ENCODE measurements at regions not wholly inside any gene's neighbourhood (a gene's known extent, or its start where the extent isn't known, plus 50 kb on each side); places are given as distances from the start of the nearest gene placed in this dataset.

DNA sequence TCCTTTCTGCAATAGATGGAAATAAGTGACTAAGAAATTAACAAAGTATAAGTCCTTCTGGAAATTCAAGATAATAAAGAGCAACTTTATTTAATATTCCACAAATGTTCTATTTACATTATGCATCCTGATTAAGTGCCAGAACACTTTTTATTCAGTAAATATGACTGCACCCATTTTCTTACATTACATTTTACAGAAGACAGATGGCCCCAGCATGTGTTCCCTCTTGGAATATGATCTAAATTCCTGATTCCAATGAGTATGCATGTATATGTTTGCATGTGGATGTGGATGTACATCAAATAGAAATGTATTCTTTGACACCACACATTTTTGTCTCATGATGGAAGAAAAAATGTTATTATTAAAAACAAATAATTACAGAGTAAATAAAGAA, 628.7 kb upstream of the SEMA3D start:
- Histone ChIP-seq H3K36me3 (ENCODE audit: control insufficient read depth, low read length) (no peaks in the 10 kb centered on the region), H3K4me2 (ENCODE audit: low read length) (no peak overlapping the region), H3K4me1 (ENCODE audit: control insufficient read depth, low read length) (no peaks in the 10 kb centered on the region), H3K27ac (ENCODE audit: low read depth, low read length) (no peak overlapping the region), H3K9me2 (replicated peaks; ENCODE audit: control insufficient read depth, low read length) (no peaks in the 10 kb centered on the region; the same call in 1 of the 2 replicates), H3F3A (ENCODE audit: control insufficient read depth, insufficient read depth) (no peaks in the 10 kb centered on the region), H3K79me2 (ENCODE audit: control insufficient read depth, low read length) (no peaks in the 10 kb centered on the region), H3K9me3 (ENCODE audit: control insufficient read depth, insufficient read depth, low read length) (no peaks in the 10 kb centered on the region), H4K20me1 (ENCODE audit: control insufficient read depth, insufficient read depth, low read depth, low read length) (no peaks in the 10 kb centered on the region), H3K27me3 (ENCODE audit: control insufficient read depth, low read length) (no peaks in the 10 kb centered on the region), H3K4me3 (ENCODE audit: low read length) (no peak overlapping the region)
- TF ChIP-seq, protein P1, sequence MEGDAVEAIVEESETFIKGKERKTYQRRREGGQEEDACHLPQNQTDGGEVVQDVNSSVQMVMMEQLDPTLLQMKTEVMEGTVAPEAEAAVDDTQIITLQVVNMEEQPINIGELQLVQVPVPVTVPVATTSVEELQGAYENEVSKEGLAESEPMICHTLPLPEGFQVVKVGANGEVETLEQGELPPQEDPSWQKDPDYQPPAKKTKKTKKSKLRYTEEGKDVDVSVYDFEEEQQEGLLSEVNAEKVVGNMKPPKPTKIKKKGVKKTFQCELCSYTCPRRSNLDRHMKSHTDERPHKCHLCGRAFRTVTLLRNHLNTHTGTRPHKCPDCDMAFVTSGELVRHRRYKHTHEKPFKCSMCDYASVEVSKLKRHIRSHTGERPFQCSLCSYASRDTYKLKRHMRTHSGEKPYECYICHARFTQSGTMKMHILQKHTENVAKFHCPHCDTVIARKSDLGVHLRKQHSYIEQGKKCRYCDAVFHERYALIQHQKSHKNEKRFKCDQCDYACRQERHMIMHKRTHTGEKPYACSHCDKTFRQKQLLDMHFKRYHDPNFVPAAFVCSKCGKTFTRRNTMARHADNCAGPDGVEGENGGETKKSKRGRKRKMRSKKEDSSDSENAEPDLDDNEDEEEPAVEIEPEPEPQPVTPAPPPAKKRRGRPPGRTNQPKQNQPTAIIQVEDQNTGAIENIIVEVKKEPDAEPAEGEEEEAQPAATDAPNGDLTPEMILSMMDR (IDR thresholded peaks at IDR 0.05; ENCODE audit: low read depth, low read length, poor library complexity, severe bottlenecking): no peak
- TF ChIP-seq EZH2phosphoT487 (IDR thresholded peaks at IDR 0.05; ENCODE audit: borderline replicate concordance, low read length): no peak

DNA sequence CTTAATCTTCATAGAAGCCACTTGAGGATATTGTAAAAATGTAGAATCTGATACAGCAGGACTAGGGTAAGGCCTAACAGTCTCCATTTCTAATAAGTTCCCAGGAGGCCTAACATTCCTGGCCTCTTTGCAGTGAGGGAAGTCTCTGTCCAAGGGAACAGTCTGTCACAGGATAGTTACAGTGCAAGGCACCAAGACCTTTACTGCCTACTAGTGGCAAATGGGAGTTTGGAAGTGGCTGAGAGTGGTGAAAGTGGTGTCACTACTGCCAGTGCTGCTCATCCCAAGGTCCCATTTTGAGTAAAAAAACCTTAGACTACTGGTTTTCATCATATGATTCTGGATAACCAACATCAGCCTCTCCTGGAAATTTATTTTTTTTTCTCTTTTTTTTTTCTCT, 619.5 kb upstream of the SEMA3D start:
- TF ChIP-seq, protein P1 (IDR thresholded peaks at IDR 0.05; ENCODE audit: low read depth, low read length, poor library complexity, severe bottlenecking): no peak
- TF ChIP-seq EZH2phosphoT487 (IDR thresholded peaks at IDR 0.05; ENCODE audit: borderline replicate concordance, low read length): no peak
- H3K27ac ChIP-seq (ENCODE audit: low read depth, low read length): no peak overlapping the region
- no peak overlapping the region for H3K4me3 ChIP-seq (ENCODE audit: low read length)
- H3K36me3 ChIP-seq (ENCODE audit: control insufficient read depth, low read length): no peaks in the 10 kb centered on the region
- no peaks in the 10 kb centered on the region for H3K9me2 ChIP-seq (replicated peaks; ENCODE audit: control insufficient read depth, low read length)
- H3K9me3 ChIP-seq (ENCODE audit: control insufficient read depth, insufficient read depth, low read length): no peaks in the 10 kb centered on the region
- H3K4me2 ChIP-seq (ENCODE audit: low read length): no peak overlapping the region
- H4K20me1 ChIP-seq (ENCODE audit: control insufficient read depth, insufficient read depth, low read depth, low read length): no peaks in the 10 kb centered on the region
- no peaks in the 10 kb centered on the region for H3K79me2 ChIP-seq (ENCODE audit: control insufficient read depth, low read length)
- H3K27me3 ChIP-seq (ENCODE audit: control insufficient read depth, low read length): no peaks in the 10 kb centered on the region
- H3K4me1 ChIP-seq (ENCODE audit: control insufficient read depth, low read length): no peaks in the 10 kb centered on the region
- H3F3A ChIP-seq (ENCODE audit: control insufficient read depth, insufficient read depth): no peaks in the 10 kb centered on the region

DNA sequence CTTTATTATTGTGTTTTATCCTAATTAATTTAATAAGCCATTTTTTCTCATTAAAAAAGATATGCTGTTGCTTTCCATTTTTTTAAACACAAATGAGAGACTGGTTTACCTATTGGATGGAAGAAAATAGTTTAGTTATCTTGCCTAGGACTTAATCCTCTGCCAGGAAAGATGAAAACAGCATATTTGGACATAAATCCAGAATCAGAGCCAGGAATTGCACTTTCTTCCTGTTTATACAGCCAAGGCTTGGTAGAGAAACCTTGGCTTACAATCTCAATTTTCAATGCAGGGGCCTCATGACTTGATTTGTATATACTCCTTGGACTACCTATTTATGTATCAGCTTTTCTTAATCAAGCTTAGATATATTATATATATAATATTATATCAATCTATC, 618.8 kb upstream of the SEMA3D start:
- no peaks in the 10 kb centered on the region for H3K9me2 ChIP-seq (replicated peaks; ENCODE audit: control insufficient read depth, low read length)
- H3K4me2 ChIP-seq (ENCODE audit: low read length): no peak overlapping the region
- no peaks in the 10 kb centered on the region for H3K4me1 ChIP-seq (ENCODE audit: control insufficient read depth, low read length)
- TF ChIP-seq, protein P1 (IDR thresholded peaks at IDR 0.05; ENCODE audit: low read depth, low read length, poor library complexity, severe bottlenecking): no peak
- no peak for TF ChIP-seq EZH2phosphoT487 (IDR thresholded peaks at IDR 0.05; ENCODE audit: borderline replicate concordance, low read length)
- no peaks in the 10 kb centered on the region for H3F3A ChIP-seq (ENCODE audit: control insufficient read depth, insufficient read depth)
- H3K9me3 ChIP-seq (ENCODE audit: control insufficient read depth, insufficient read depth, low read length): no peaks in the 10 kb centered on the region
- H3K27ac ChIP-seq (ENCODE audit: low read depth, low read length): no peak overlapping the region
- H3K4me3 ChIP-seq (ENCODE audit: low read length): no peak overlapping the region
- no peaks in the 10 kb centered on the region for H3K36me3 ChIP-seq (ENCODE audit: control insufficient read depth, low read length)
- H3K27me3 ChIP-seq (ENCODE audit: control insufficient read depth, low read length): no peaks in the 10 kb centered on the region
- no peaks in the 10 kb centered on the region for H4K20me1 ChIP-seq (ENCODE audit: control insufficient read depth, insufficient read depth, low read depth, low read length)
- no peaks in the 10 kb centered on the region for H3K79me2 ChIP-seq (ENCODE audit: control insufficient read depth, low read length)

DNA sequence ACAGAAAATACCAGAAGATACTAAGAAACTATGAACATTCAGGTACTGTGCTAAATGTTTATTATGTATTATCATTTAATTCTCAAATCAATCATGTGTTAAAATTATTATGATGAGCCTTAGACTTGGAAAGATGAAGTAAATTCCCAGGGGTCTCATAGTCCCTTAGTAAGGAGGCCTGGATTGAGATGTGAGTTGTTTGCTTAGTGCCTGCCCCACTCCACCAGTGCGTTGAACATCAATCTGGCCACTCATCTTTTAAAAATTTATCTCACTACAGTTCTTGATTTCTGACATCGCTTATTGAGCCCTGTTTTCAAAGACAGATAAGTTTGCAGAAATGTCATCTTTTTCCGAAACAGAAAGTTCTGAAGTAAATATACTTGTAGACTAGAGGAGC, 618.4 kb upstream of the SEMA3D start:
- H3K4me2 ChIP-seq (ENCODE audit: low read length): no peak overlapping the region
- TF ChIP-seq, protein P1 (IDR thresholded peaks at IDR 0.05; ENCODE audit: low read depth, low read length, poor library complexity, severe bottlenecking): no peak
- no peak for TF ChIP-seq EZH2phosphoT487 (IDR thresholded peaks at IDR 0.05; ENCODE audit: borderline replicate concordance, low read length)

More for the DNA sequence above, 618.4 kb upstream of the SEMA3D start:
- Histone ChIP-seq H3K27ac (ENCODE audit: low read depth, low read length) (no peak overlapping the region), H3K4me1 (ENCODE audit: control insufficient read depth, low read length) (no peaks in the 10 kb centered on the region), H3F3A (ENCODE audit: control insufficient read depth, insufficient read depth) (no peaks in the 10 kb centered on the region), H3K27me3 (ENCODE audit: control insufficient read depth, low read length) (no peaks in the 10 kb centered on the region), H3K36me3 (ENCODE audit: control insufficient read depth, low read length) (no peaks in the 10 kb centered on the region), H3K9me3 (ENCODE audit: control insufficient read depth, insufficient read depth, low read length) (no peaks in the 10 kb centered on the region), H4K20me1 (ENCODE audit: control insufficient read depth, insufficient read depth, low read depth, low read length) (no peaks in the 10 kb centered on the region), H3K9me2 (replicated peaks; ENCODE audit: control insufficient read depth, low read length) (no peaks in the 10 kb centered on the region), H3K79me2 (ENCODE audit: control insufficient read depth, low read length) (no peaks in the 10 kb centered on the region), H3K4me3 (ENCODE audit: low read length) (no peak overlapping the region)
